Upper lobe of left lung (tissue), 6 donors: ENCODE measurements at regions not wholly inside any gene's neighbourhood (a gene's known extent, or its start where the extent isn't known, plus 50 kb on each side); places are given as distances from the start of the nearest gene placed in this dataset.

ENCODE experiments used
- ATAC-seq, 2 donors: fragments of 200-7000 bp; cut with Tn5 transposase; one replicate each; pipeline ENCODE4 v1.9.1; 2022; ENCODE audit warnings: mild to moderate bottlenecking in 2 of 2, moderate library complexity in 2 of 2; ENCODE audit not compliant: low FRiP score in 2 of 2
- DNase-seq, 2 donors: peaks; one replicate each; pipeline ENCODE4 v3.0.0-alpha.2; 2019 to 2020
- H3K27ac ChIP-seq, 4 donors: fragments of 200-600 bp; sonication (generic); one replicate each; pipeline ENCODE4 v1.5.1; 2016 to 2019
- H3K27me3 ChIP-seq, 4 donors: fragments of 200-600 bp; sonication (generic); one replicate each; pipeline ENCODE4 v1.5.1; 2017 to 2019
- H3K36me3 ChIP-seq, 4 donors: fragments of 200-600 bp; sonication (generic); one replicate each; pipeline ENCODE4 v1.5.1; 2016 to 2019
- H3K4me1 ChIP-seq, 4 donors: fragments of 200-600 bp; sonication (generic); one replicate each; pipeline ENCODE4 v1.5.1; 2018 to 2019
- H3K4me3 ChIP-seq, 4 donors: fragments of 200-600 bp; sonication (generic); one replicate each; pipeline ENCODE4 v1.5.1; 2017 to 2019; ENCODE audit warnings: mild to moderate bottlenecking in 2 of 4, moderate library complexity in 1 of 4
- H3K9me3 ChIP-seq, 4 donors: fragments of 200-600 bp; sonication (generic); one replicate each; pipeline ENCODE4 v1.5.1; 2018 to 2019
- EP300 ChIP-seq, 4 donors: sonication (generic); formaldehyde crosslinking; IDR thresholded peaks; one replicate each; pipeline ENCODE4 v1.5.1; 2017; ENCODE audit warnings: antibody characterized with exemption in 4 of 4, control low read depth in 2 of 4
- POLR2A ChIP-seq, 4 donors: fragments of 450-650 bp; IDR thresholded peaks; one replicate each; pipeline ENCODE4 v1.5.1; 2016 to 2017; ENCODE audit warnings: antibody characterized with exemption in 4 of 4, mild to moderate bottlenecking in 2 of 4
- POLR2AphosphoS5 ChIP-seq, 2 donors: sonication (generic); formaldehyde crosslinking; IDR thresholded peaks; one replicate each; pipeline ENCODE4 v1.5.1; 2017; ENCODE audit warnings: antibody characterized with exemption in 2 of 2
- WGBS, 2 donors: methylation state at CpG; one replicate each; pipeline ENCODE4 v1.1.5; 2017 to 2018; 5-methylcytosine and 5-hydroxymethylcytosine counted together
- TF ChIP-seq, protein P1 (sequence below), 6 experiments: fragments of 450-650 bp in 4 of 6; fragments of 200-600 bp in 2 of 6; sonication (generic) in 2 of 6; IDR thresholded peaks; one replicate each; pipeline ENCODE4 v1.5.1; 2016 to 2019; ENCODE audit warnings: antibody characterized with exemption in 6 of 6
- donor health status: DM: no; HTN: no; CAD: no; lungs with moderate emphysema.
- donor health status: DM: no; HTN: yes; CAD: no; lungs with severe emphysema.

DNA sequence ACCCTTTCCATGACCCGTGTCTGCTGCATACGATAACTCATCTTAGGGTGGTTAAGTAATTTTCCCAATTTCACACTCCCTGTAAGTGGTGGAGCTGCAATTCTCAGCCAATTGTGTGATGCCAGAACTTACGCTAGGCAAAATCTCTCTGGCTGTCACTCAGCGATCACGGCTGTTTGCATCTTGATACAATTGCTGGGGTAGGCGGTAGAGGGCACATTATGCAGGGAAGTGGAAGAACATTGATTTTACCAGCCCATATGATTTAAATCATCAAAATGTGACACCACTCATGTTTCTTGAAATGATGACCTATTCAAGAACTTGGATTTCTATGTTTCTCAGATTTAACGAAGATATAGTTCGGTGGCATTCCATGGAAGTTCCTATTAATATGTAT is 108.7 kb upstream of the ADARB2 start:
- H3K27me3 ChIP-seq, result no peaks in the 10 kb centered on the region
- 91 to 95% methylated on average over 8 of the region's 8 CpGs for WGBS, 2 donors
- ATAC-seq, result no peak
- no peak overlapping the region for H3K27ac ChIP-seq
- no peak overlapping the region for H3K4me3 ChIP-seq
- TF ChIP-seq EP300 (IDR thresholded peaks at IDR 0.05), result no peak
- no peak for TF ChIP-seq POLR2AphosphoS5 (IDR thresholded peaks at IDR 0.05)
- no peak for TF ChIP-seq POLR2A (IDR thresholded peaks at IDR 0.05)
- TF ChIP-seq, protein P1, sequence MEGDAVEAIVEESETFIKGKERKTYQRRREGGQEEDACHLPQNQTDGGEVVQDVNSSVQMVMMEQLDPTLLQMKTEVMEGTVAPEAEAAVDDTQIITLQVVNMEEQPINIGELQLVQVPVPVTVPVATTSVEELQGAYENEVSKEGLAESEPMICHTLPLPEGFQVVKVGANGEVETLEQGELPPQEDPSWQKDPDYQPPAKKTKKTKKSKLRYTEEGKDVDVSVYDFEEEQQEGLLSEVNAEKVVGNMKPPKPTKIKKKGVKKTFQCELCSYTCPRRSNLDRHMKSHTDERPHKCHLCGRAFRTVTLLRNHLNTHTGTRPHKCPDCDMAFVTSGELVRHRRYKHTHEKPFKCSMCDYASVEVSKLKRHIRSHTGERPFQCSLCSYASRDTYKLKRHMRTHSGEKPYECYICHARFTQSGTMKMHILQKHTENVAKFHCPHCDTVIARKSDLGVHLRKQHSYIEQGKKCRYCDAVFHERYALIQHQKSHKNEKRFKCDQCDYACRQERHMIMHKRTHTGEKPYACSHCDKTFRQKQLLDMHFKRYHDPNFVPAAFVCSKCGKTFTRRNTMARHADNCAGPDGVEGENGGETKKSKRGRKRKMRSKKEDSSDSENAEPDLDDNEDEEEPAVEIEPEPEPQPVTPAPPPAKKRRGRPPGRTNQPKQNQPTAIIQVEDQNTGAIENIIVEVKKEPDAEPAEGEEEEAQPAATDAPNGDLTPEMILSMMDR (IDR thresholded peaks at IDR 0.05), result no peak
- no peak for DNase-seq
- no peaks in the 10 kb centered on the region for H3K9me3 ChIP-seq
- no peaks in the 10 kb centered on the region for H3K4me1 ChIP-seq
- H3K36me3 ChIP-seq, result no peaks in the 10 kb centered on the region

DNA sequence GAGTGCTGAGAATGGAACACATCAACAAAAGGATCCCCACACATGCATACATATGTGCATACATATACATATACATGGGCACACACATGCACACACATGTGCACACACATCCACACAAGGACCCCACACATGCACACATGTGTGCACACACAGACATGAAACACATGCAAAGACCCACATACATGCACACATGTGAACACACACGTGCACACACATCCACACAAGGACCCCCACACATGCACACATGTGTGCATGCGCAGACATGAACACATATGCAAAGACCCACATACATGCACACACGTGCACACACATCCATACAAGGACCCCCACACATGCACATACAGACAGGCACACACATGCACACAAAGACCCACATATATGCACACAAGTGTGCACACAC is 104.4 kb upstream of the ADARB2 start:
- H3K4me3 ChIP-seq, result no peak overlapping the region
- 82 to 92% methylated on average over 3 of the region's 3 CpGs for WGBS, 2 donors
- H3K36me3 ChIP-seq, result no peaks in the 10 kb centered on the region
- no peaks in the 10 kb centered on the region for H3K4me1 ChIP-seq
- DNase-seq (no peak), ATAC-seq (no peak)
- TF ChIP-seq POLR2A (IDR thresholded peaks at IDR 0.05) (no peak), POLR2AphosphoS5 (IDR thresholded peaks at IDR 0.05) (no peak), EP300 (IDR thresholded peaks at IDR 0.05) (no peak)
- TF ChIP-seq, protein P1 (IDR thresholded peaks at IDR 0.05), result no peak
- H3K9me3 ChIP-seq, result no peaks in the 10 kb centered on the region
- no peaks in the 10 kb centered on the region for H3K27me3 ChIP-seq
- no peak overlapping the region for H3K27ac ChIP-seq

DNA sequence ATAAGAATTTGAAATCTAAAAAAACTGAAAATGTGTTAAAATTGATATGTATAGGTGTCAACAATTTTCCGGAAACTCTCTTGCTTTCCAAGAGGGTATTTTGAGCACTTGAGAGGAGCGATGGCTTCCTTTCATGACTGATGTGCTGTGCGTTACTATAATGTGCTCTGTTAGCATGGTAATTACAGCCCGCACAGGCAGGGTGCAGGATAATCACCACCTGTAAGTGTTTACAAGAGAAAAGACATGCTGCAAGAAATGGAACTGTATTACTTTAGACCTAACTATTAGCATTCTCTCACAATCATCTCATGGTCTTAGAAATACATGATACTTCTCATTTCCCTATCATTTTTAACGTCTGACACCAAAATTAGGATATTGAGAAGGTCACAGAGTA is 92.4 kb upstream of the ADARB2 start:
- DNase-seq, result no peak
- no peaks in the 10 kb centered on the region for H3K36me3 ChIP-seq
- no peaks in the 10 kb centered on the region for H3K27me3 ChIP-seq
- H3K4me3 ChIP-seq, result no peak overlapping the region
- 73 to 74% methylated on average over 5 of the region's 5 CpGs for WGBS, 2 donors
- TF ChIP-seq POLR2A (IDR thresholded peaks at IDR 0.05), result no peak
- no peak for TF ChIP-seq EP300 (IDR thresholded peaks at IDR 0.05)
- no peak for TF ChIP-seq POLR2AphosphoS5 (IDR thresholded peaks at IDR 0.05)
- TF ChIP-seq, protein P1 (IDR thresholded peaks at IDR 0.05), result no peak
- no peaks in the 10 kb centered on the region for H3K4me1 ChIP-seq
- H3K27ac ChIP-seq, result no peak overlapping the region
- ATAC-seq, result no peak
- H3K9me3 ChIP-seq, result no peaks in the 10 kb centered on the region

DNA sequence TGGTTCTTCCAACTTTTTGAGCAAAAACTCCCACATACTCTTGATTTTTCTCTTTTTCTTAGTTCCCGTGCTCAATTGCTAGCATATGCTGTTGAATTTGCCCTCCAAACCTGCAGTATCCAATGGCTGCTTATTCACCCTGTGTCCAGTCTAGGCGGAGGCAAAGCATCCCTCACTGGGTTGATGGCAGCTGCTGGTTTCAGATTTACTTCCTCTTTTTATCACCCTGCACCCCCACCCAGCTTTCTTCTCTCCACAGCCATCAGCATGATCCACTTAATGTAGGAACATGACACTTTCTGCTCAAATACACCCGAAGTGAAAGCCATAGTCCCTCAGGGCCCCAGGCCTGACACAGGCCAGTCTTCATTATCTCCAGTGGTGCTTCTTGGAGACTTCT is 87.6 kb upstream of the ADARB2 start:
- Histone ChIP-seq H3K36me3 (no peaks in the 10 kb centered on the region), H3K27me3 (no peaks in the 10 kb centered on the region), H3K4me3 (no peak overlapping the region), H3K4me1 (no peaks in the 10 kb centered on the region), H3K9me3 (no peaks in the 10 kb centered on the region), H3K27ac (no peak overlapping the region)
- TF ChIP-seq, protein P1 (IDR thresholded peaks at IDR 0.05), result no peak
- no peak for TF ChIP-seq POLR2AphosphoS5 (IDR thresholded peaks at IDR 0.05)
- TF ChIP-seq POLR2A (IDR thresholded peaks at IDR 0.05), result no peak
- no peak for TF ChIP-seq EP300 (IDR thresholded peaks at IDR 0.05)
- no peak for ATAC-seq
- 54 to 59% methylated on average over 3 of the region's 3 CpGs for WGBS, 2 donors
- DNase-seq, result no peak

DNA sequence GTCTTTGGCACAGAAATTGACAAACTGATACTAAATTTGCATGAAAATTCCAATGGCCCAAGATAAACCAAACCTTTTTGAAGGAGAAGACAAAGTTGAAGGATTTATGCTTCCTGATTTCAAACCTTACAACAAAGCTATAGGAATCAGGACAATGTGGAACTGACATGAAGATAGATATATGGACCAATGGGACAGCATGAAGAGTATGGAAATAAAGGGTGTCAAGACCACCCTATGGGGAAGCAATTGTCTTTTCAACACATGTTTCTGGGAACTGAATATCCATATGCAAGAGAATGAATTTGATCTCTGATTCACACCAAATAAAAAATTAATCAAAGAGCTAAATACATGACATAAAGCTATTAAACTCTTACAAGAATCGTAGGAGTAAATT is 77.2 kb upstream of the ADARB2 start:
- Histone ChIP-seq H3K4me1 (no peaks in the 10 kb centered on the region), H3K27ac (no peak overlapping the region), H3K9me3 (peaks cover 3 to 13% (median 6%) of the 10 kb centered on the region in 4 donors), H3K36me3 (no peaks in the 10 kb centered on the region), H3K27me3 (no peaks in the 10 kb centered on the region), H3K4me3 (no peak overlapping the region)
- WGBS, 2 donors, result 86 to 88% methylated on average over 1 of the region's 1 CpG
- ATAC-seq (no peak), DNase-seq (no peak)
- TF ChIP-seq EP300 (IDR thresholded peaks at IDR 0.05) (no peak), POLR2AphosphoS5 (IDR thresholded peaks at IDR 0.05) (no peak), POLR2A (IDR thresholded peaks at IDR 0.05) (no peak)
- TF ChIP-seq, protein P1 (IDR thresholded peaks at IDR 0.05), result no peak
